ENCODE measurements at regions not wholly inside any gene's neighbourhood (a gene's known extent, or its start where the extent isn't known, plus 50 kb on each side); places are given as distances from the start of the nearest gene placed in this dataset.

- ChIA-PET POLR2A (no interaction called here), CTCF (interaction anchor here (0.6 to 0.7 kb wide), 2 partner anchors 220 to 289 kb away, joined by 3 to 4 read pairs; no protein-coding TSS in a partner anchor)
- no peaks in the 10 kb centered on the region for H3K36me3 ChIP-seq (ENCODE audit: control insufficient read depth in 2 of 2, insufficient read depth in 1 of 2, low read length in 2 of 2)
- no peaks in the 10 kb centered on the region for H3K4me1 ChIP-seq (ENCODE audit: control insufficient read depth, insufficient read depth, low read length)
- no peak overlapping the region for H3K4me3 ChIP-seq (ENCODE audit: low read depth, low read length)
- TF ChIP-seq BCL11A (tag by site-specific recombination; IDR thresholded peaks at IDR 0.05; ENCODE audit: low read depth) (no peak), ZNF776 (tag by site-specific recombination; IDR thresholded peaks at IDR 0.05; ENCODE audit: borderline replicate concordance) (no peak), MYNN (tag by site-specific recombination; IDR thresholded peaks at IDR 0.05; ENCODE audit: borderline replicate concordance) (no peak), ZNF555 (tag by site-specific recombination; conservative IDR thresholded peaks at IDR 0.05) (no peak), ZNF785 (tag by site-specific recombination; IDR thresholded peaks at IDR 0.05) (no peak), GLI4 (tag by site-specific recombination; IDR thresholded peaks at IDR 0.05) (no peak), ZNF311 (tag by site-specific recombination; IDR thresholded peaks at IDR 0.05; ENCODE audit: borderline replicate concordance) (no peak), ZNF621 (tag by site-specific recombination; IDR thresholded peaks at IDR 0.05) (no peak), ZNF133 (tag by site-specific recombination; IDR thresholded peaks at IDR 0.05) (no peak), ZNF16 (tag by site-specific recombination; IDR thresholded peaks at IDR 0.05; ENCODE audit: low read depth) (no peak), ZNF677 (tag by site-specific recombination; IDR thresholded peaks at IDR 0.05) (no peak), SETDB1 (IDR thresholded peaks at IDR 0.05; ENCODE audit: insufficient read length, low read length) (no peak), ZNF529 (tag by site-specific recombination; IDR thresholded peaks at IDR 0.05; ENCODE audit: insufficient replicate concordance) (no peak), ZNF324 (tag by site-specific recombination; IDR thresholded peaks at IDR 0.05) (no peak), TRIM28 (IDR thresholded peaks at IDR 0.05; ENCODE audit: borderline replicate concordance, low read length) (no peak)
- TF ChIP-seq, protein P1, sequence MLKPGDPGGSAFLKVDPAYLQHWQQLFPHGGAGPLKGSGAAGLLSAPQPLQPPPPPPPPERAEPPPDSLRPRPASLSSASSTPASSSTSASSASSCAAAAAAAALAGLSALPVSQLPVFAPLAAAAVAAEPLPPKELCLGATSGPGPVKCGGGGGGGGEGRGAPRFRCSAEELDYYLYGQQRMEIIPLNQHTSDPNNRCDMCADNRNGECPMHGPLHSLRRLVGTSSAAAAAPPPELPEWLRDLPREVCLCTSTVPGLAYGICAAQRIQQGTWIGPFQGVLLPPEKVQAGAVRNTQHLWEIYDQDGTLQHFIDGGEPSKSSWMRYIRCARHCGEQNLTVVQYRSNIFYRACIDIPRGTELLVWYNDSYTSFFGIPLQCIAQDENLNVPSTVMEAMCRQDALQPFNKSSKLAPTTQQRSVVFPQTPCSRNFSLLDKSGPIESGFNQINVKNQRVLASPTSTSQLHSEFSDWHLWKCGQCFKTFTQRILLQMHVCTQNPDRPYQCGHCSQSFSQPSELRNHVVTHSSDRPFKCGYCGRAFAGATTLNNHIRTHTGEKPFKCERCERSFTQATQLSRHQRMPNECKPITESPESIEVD (tag by site-specific recombination; IDR thresholded peaks at IDR 0.05) = no peak
- TF ChIP-seq, protein P2, sequence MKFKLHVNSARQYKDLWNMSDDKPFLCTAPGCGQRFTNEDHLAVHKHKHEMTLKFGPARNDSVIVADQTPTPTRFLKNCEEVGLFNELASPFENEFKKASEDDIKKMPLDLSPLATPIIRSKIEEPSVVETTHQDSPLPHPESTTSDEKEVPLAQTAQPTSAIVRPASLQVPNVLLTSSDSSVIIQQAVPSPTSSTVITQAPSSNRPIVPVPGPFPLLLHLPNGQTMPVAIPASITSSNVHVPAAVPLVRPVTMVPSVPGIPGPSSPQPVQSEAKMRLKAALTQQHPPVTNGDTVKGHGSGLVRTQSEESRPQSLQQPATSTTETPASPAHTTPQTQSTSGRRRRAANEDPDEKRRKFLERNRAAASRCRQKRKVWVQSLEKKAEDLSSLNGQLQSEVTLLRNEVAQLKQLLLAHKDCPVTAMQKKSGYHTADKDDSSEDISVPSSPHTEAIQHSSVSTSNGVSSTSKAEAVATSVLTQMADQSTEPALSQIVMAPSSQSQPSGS (tag by site-specific recombination; IDR thresholded peaks at IDR 0.05; ENCODE audit: low read depth) = no peak
- H3K27ac ChIP-seq (ENCODE audit: extremely low read depth, low read depth, low read length) = no peak overlapping the region
- no peaks in the 10 kb centered on the region for H3K9me3 ChIP-seq (ENCODE audit: control insufficient read depth, insufficient read depth, low read depth, low read length)
Measured at GRCh38 chr3:45330510-45331295, 57.7 kb upstream of the LARS2 start.

DNA sequence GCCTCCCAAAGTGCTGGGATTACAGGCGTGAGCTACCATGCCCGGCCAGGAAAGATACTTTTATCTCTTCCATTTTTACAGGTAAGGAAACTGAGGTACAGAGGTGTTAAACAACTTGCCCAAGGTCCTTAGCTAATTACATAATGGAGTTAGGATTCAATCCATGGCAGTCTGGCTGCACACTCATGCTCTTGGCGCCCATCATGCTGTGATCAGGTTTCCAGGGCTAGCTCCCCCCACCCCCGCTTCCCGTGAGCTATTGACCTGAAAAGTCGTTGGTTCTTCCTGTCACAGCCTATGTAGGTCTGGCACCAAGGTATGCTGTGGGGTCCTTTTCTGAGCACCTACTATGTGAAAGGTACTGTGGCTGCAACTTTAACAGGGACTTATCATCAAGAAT, 55.9 kb upstream of the LARS2 start:
- H3K4me3 ChIP-seq (ENCODE audit: low read depth, low read length) = no peak overlapping the region
- POLR2A ChIA-PET = no interaction called here
- TF ChIP-seq ZNF768 (tag by site-specific recombination; IDR thresholded peaks at IDR 0.05) = no peak
- no peak for TF ChIP-seq ZNF626 (tag by site-specific recombination; IDR thresholded peaks at IDR 0.05)
- no peak for TF ChIP-seq ZNF138 (tag by site-specific recombination; IDR thresholded peaks at IDR 0.05; ENCODE audit: borderline replicate concordance)
- no peak for TF ChIP-seq ZBTB1 (tag by site-specific recombination; IDR thresholded peaks at IDR 0.05)
- TF ChIP-seq ZNF544 (tag by site-specific recombination; IDR thresholded peaks at IDR 0.05) = no peak
- no peaks in the 10 kb centered on the region for H3K36me3 ChIP-seq (ENCODE audit: control insufficient read depth in 2 of 2, insufficient read depth in 1 of 2, low read length in 2 of 2)
- H3K9me3 ChIP-seq (ENCODE audit: control insufficient read depth, insufficient read depth, low read depth, low read length) = no peaks in the 10 kb centered on the region
- no peak overlapping the region for H3K27ac ChIP-seq (ENCODE audit: extremely low read depth, low read depth, low read length)
- CTCF ChIA-PET = interaction anchor here (0.7 to 1.1 kb wide), 2 partner anchors 8 to 122 kb away, joined by 3 read pairs; no protein-coding TSS in a partner anchor
- H3K4me1 ChIP-seq (ENCODE audit: control insufficient read depth, insufficient read depth, low read length) = no peaks in the 10 kb centered on the region
